ENCODE measurements at regions not wholly inside any gene's neighbourhood (a gene's known extent, or its start where the extent isn't known, plus 50 kb on each side); places are given as distances from the start of the nearest gene placed in this dataset.
A peak's percentile ranks its signal among the peaks of the same experiment; 100 is the strongest.

- TF ChIP-seq KLF16 (CRISPR knock-in tag; IDR thresholded peaks at IDR 0.05) = peak in 1 of 2 experiments; percentile 42; a peak in 1 of 4 replicates
- TF ChIP-seq ZNF747 (CRISPR knock-in tag; IDR thresholded peaks at IDR 0.05; ENCODE audit: borderline replicate concordance) = no peak
- TF ChIP-seq ZNF589 (CRISPR knock-in tag; conservative IDR thresholded peaks at IDR 0.05) = 0 out of 2 replicates have a peak, but pooled peaks have one; percentile 45
- TF ChIP-seq HIC2 (CRISPR knock-in tag; IDR thresholded peaks at IDR 0.05; ENCODE audit: low read depth) = no peak
- no peak for TF ChIP-seq CBX5 (CRISPR knock-in tag; IDR thresholded peaks at IDR 0.05; ENCODE audit: borderline replicate concordance)
- TF ChIP-seq ZNF264 (CRISPR knock-in tag; IDR thresholded peaks at IDR 0.05) = peak; percentile 64; the same call in 1 of the 2 replicates
- TF ChIP-seq SKI (IDR thresholded peaks at IDR 0.05; ENCODE audit: partially characterized antibody) = peak; percentile 66
- 0 out of 2 replicates have a peak, but pooled peaks have one; percentile 53 for TF ChIP-seq CCDC6 (CRISPR knock-in tag; IDR thresholded peaks at IDR 0.05)
- TF ChIP-seq ZBTB21 (CRISPR knock-in tag; IDR thresholded peaks at IDR 0.05) = 0 out of 2 replicates have a peak, but pooled peaks have one; percentile 6
- TF ChIP-seq ZSCAN21 (CRISPR knock-in tag; IDR thresholded peaks at IDR 0.05; ENCODE audit: borderline replicate concordance) = peak; percentile 98
- TF ChIP-seq PATZ1 (CRISPR knock-in tag; IDR thresholded peaks at IDR 0.05) = peak; percentile 43; the same call in 1 of the 2 replicates
- TF ChIP-seq REST (IDR thresholded peaks at IDR 0.05; ENCODE audit: borderline replicate concordance in 1 of 2, low read depth in 1 of 2, low read length in 2 of 2) = 0 out of 4 replicates have a peak, but pooled peaks of 1 of the 2 experiments have one; percentile 19
- TF ChIP-seq IRF2 (CRISPR knock-in tag; IDR thresholded peaks at IDR 0.05) = peak; percentile 75; the same call in 1 of the 2 replicates
- TF ChIP-seq ARID5B (CRISPR knock-in tag; IDR thresholded peaks at IDR 0.05) = peak; percentile 92
Measured at GRCh38 chr22:22386602-22387385, 121.7 kb downstream of the ZNF280B start (continued).

Measured in HepG2 (cell line).